ENCODE measurements at regions not wholly inside any gene's neighbourhood (a gene's known extent, or its start where the extent isn't known, plus 50 kb on each side); places are given as distances from the start of the nearest gene placed in this dataset.

DNA sequence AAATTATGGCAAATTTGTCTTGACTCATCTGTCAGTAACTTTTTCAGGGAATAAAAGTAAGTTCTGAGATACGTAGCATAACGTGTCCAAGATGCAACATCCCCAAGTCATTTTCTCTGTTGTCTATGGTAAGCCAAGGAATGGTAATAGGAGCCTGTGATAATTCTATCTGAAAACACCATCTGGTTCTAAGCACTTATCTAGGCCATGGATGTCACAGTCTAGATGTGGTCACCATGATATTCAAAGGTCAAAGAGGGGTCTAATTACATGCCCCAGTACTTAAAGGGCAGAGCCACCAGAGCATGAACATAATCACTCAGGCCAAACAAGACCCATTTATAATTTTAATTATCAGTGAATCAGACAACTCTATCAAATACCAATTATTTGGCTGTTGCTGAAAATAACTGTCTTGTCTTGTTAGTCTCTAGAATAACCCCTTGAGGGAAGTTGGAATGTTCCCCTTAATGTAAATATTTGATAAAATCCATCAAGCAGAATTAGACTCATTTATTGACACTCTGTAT lies 225.1 kb upstream of the MPPED2 start:
- TF ChIP-seq POLR2A (IDR thresholded peaks at IDR 0.05; ENCODE audit: low read depth, low read length) (no peak), TAF1 (IDR thresholded peaks at IDR 0.05; ENCODE audit: low read depth, low read length) (no peak), POLR2AphosphoS5 (IDR thresholded peaks at IDR 0.05; ENCODE audit: low read depth, low read length) (no peak), PAX5 (IDR thresholded peaks at IDR 0.05; ENCODE audit: insufficient read depth, low read length, severe bottlenecking) (no peak), POU2F2 (IDR thresholded peaks at IDR 0.05; ENCODE audit: low read depth, low read length) (no peak), SPI1 (IDR thresholded peaks at IDR 0.05; ENCODE audit: low read depth, low read length) (no peak)
